Astrocyte of the spinal cord (primary cell): ENCODE measurements at regions not wholly inside any gene's neighbourhood (a gene's known extent, or its start where the extent isn't known, plus 50 kb on each side); places are given as distances from the start of the nearest gene placed in this dataset.

Experiments used
- DNase-seq: peaks from one replicate; pipeline ENCODE4 v3.0.0; 2011; ENCODE audit warnings: low read depth, low spot score
- H3K4me3 ChIP-seq: 2 replicates; pipeline ENCODE4 v1.5.1; 2011; ENCODE audit warnings: low read depth, mild to moderate bottlenecking, low read length, moderate library complexity
- CTCF ChIP-seq: IDR thresholded peaks from 2 replicates; pipeline ENCODE4 v1.5.1; 2012; ENCODE audit warnings: low read depth, mild to moderate bottlenecking, low read length, inconsistent platforms
- in situ Hi-C: cut with HindIII; loops from 2 replicates; pipeline ENCODE4 v1.10.0; 2017; ENCODE audit warnings: low sequenced_read_pairs

- H3K4me3 ChIP-seq: no peak overlapping the region
- no peak for DNase-seq
- no peak for TF ChIP-seq CTCF
- in situ Hi-C loops: no loop called here
Measured at GRCh38 chr1:87953121-87953520, 624.4 kb downstream of the LMO4 start.

GRCh38 chr1:87953732-87954344 is 625.2 kb downstream of the LMO4 start:
- TF ChIP-seq CTCF: peak; percentile 86

GRCh38 chr1:87955038-87955437 is 626.4 kb downstream of the LMO4 start:
- no peak for DNase-seq
- no peak overlapping the region for H3K4me3 ChIP-seq
- no peak for TF ChIP-seq CTCF
- in situ Hi-C loops: no loop called here

More at GRCh38 chr1:87953732-87954344, 625.2 kb downstream of the LMO4 start:
- no peak overlapping the region for H3K4me3 ChIP-seq
- in situ Hi-C loops: no loop called here
- peak; percentile 83 for DNase-seq

GRCh38 chr1:87956072-87956471 is 627.4 kb downstream of the LMO4 start:
- no peak overlapping the region for H3K4me3 ChIP-seq
- DNase-seq: peak; percentile 97
- no peak for TF ChIP-seq CTCF
- in situ Hi-C loops: no loop called here

- in situ Hi-C loops: no loop called here
- DNase-seq: peak; percentile 40
- no peak for TF ChIP-seq CTCF
- no peak overlapping the region for H3K4me3 ChIP-seq
Measured at GRCh38 chr1:87956750-87957149, 628.1 kb downstream of the LMO4 start.

GRCh38 chr1:87957331-87957730 is 628.7 kb downstream of the LMO4 start:
- H3K4me3 ChIP-seq: no peak overlapping the region
- in situ Hi-C loops: no loop called here
- no peak for DNase-seq
- TF ChIP-seq CTCF: no peak

GRCh38 chr1:87958201-87958600 is 629.5 kb downstream of the LMO4 start:
- in situ Hi-C loops: no loop called here
- no peak overlapping the region for H3K4me3 ChIP-seq
- DNase-seq: no peak
- no peak for TF ChIP-seq CTCF
